Upper lobe of right lung (tissue), 1 donor: ENCODE measurements at regions not wholly inside any gene's neighbourhood (a gene's known extent, or its start where the extent isn't known, plus 50 kb on each side); places are given as distances from the start of the nearest gene placed in this dataset.

Experiments used
- ATAC-seq: fragments of 200-7000 bp; cut with Tn5 transposase; one replicate; pipeline ENCODE4 v1.9.1; 2020; ENCODE audit warnings: mild to moderate bottlenecking, moderate library complexity
- DNase-seq: peaks from one replicate; pipeline ENCODE4 v3.0.0-alpha.2; 2020
- H3K27ac ChIP-seq: fragments of 200-600 bp; one replicate; pipeline ENCODE4 v1.8.0; 2022
- H3K27me3 ChIP-seq: fragments of 200-600 bp; one replicate; pipeline ENCODE4 v1.8.0; 2022; ENCODE audit warnings: mild to moderate bottlenecking
- H3K36me3 ChIP-seq: fragments of 200-600 bp; one replicate; pipeline ENCODE4 v1.8.0; 2022
- H3K4me1 ChIP-seq: fragments of 200-600 bp; one replicate; pipeline ENCODE4 v1.8.0; 2022
- H3K4me3 ChIP-seq: fragments of 200-600 bp; one replicate; pipeline ENCODE4 v1.8.0; 2022; ENCODE audit warnings: mild to moderate bottlenecking
- H3K9me3 ChIP-seq: fragments of 200-600 bp; one replicate; pipeline ENCODE4 v1.8.0; 2022
- intact Hi-C: fragments of 100-400 bp; cut with DNase I; formaldehyde crosslinking; loops from one replicate; pipeline ENCODE4 v1.11.0; 2022
- TF ChIP-seq, protein P1 (sequence below): fragments of 200-600 bp; IDR thresholded peaks from one replicate; pipeline ENCODE4 v1.8.0; 2022; ENCODE audit warnings: antibody characterized with exemption
- donor health status: DM: no; HTN: yes; CAD: no; lungs with severe emphysema.

DNA sequence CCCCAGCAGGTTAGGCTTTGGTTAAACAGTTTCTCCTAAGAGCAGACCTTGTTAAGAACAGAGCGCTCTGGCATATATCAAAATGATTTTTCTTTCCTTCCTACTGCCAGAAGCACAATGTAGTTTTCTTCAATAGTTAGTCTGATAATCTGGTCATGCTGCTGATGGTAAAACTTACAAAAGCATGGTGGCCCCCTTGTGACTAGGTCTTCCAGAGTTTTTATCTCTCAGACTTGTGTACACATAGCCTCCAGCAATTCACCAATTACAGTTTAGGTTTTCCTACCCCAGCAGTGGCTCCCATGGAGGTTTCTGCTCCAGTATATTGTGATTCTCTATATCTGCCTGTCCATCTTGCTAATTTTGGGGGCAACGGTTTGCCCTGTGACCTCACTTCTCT, 73.3 kb upstream of the DPH5 start:
- H3K27me3 ChIP-seq, result no peaks in the 10 kb centered on the region
- TF ChIP-seq, protein P1, sequence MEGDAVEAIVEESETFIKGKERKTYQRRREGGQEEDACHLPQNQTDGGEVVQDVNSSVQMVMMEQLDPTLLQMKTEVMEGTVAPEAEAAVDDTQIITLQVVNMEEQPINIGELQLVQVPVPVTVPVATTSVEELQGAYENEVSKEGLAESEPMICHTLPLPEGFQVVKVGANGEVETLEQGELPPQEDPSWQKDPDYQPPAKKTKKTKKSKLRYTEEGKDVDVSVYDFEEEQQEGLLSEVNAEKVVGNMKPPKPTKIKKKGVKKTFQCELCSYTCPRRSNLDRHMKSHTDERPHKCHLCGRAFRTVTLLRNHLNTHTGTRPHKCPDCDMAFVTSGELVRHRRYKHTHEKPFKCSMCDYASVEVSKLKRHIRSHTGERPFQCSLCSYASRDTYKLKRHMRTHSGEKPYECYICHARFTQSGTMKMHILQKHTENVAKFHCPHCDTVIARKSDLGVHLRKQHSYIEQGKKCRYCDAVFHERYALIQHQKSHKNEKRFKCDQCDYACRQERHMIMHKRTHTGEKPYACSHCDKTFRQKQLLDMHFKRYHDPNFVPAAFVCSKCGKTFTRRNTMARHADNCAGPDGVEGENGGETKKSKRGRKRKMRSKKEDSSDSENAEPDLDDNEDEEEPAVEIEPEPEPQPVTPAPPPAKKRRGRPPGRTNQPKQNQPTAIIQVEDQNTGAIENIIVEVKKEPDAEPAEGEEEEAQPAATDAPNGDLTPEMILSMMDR, result no peak
- DNase-seq (no peak), ATAC-seq (no peak)
- H3K4me3 ChIP-seq, result no peak overlapping the region
- intact Hi-C loops, result no loop called here
- no peaks in the 10 kb centered on the region for H3K4me1 ChIP-seq
- H3K9me3 ChIP-seq, result no peaks in the 10 kb centered on the region
- H3K27ac ChIP-seq, result no peak overlapping the region
- no peaks in the 10 kb centered on the region for H3K36me3 ChIP-seq

DNA sequence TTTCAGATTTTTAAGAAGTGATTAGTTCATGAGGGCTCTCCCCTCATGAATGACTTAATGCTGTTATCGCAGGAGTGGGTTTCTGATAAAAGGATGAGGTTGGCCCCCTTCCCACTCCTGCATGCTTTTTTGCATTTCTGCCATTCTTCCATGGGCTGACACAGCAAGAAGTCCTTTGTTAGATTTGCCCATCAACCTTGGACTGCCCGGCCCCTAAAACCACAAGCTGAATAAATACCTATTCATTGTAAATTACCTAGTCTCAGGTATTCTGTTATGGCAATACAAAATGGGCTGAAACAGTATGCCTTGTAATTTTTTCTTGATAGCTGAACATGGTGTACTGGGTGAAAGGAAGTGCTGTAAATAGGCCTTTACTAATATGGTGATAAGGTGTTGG, 72.7 kb upstream of the DPH5 start:
- H3K27ac ChIP-seq, result no peak overlapping the region
- TF ChIP-seq, protein P1, result no peak
- intact Hi-C loops, result no loop called here
- ATAC-seq, result no peak
- no peak overlapping the region for H3K4me3 ChIP-seq
- H3K4me1 ChIP-seq, result no peaks in the 10 kb centered on the region
- H3K36me3 ChIP-seq, result no peaks in the 10 kb centered on the region
- no peak for DNase-seq
- H3K9me3 ChIP-seq, result no peaks in the 10 kb centered on the region
- H3K27me3 ChIP-seq, result no peaks in the 10 kb centered on the region

DNA sequence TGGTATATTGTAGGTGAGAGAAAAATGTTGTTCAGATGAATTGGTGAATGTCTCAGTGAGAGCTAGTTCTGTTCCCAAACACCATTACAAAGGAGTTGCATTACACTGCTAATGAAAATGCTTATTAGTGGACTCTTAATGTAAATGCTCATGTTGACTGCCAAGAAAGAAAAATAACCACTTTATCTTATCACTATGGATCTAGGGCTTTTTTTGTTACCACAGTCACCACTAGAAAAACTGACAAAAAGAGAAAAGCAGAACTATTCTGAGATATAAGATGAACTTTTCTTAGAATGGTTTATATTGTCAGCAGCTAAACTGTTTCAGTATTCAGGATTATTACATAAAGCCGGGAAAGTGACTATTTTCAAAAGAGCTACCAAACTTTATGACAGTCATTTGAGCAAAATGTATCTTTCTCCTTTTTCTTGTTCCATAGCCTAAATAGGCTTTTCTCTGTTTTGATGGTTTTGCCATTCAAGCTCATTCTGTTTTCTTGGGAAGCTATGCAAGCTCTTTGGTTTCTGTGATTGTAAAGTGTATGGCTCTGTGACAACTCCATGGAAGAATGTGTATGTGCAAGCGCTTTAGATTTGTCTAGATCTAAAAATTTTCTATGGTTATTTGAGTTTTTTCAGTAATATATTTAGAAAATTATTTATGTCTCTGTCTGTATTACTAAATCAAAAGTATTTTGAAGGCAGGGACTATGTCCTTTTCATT, 64.2 kb upstream of the DPH5 start:
- H3K27me3 ChIP-seq, result no peaks in the 10 kb centered on the region
- no peak overlapping the region for H3K4me3 ChIP-seq
- H3K4me1 ChIP-seq, result no peaks in the 10 kb centered on the region
- ATAC-seq, result no peak
- DNase-seq, result no peak
- no peak overlapping the region for H3K27ac ChIP-seq
- no peaks in the 10 kb centered on the region for H3K9me3 ChIP-seq
- TF ChIP-seq, protein P1, result no peak
- intact Hi-C loops, result no loop called here
- no peaks in the 10 kb centered on the region for H3K36me3 ChIP-seq

DNA sequence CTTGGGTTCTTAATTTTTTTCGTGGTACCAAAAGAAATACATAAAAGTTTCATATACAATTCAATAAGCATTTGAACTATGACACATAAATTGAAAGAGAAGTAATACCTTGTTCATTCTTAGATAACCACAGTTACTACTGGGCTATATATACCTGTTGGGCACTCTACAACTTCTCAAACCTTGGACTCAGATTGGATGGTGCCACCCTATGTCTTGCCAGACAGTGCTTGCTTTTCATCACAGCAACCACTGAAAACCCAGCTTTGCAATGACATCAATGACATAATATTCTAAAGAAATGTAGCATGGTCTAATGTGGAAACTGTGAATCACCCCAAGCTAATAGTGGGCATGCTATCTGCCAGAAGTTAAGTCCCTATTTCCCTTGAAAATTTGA, 62.8 kb upstream of the DPH5 start:
- intact Hi-C loops, result no loop called here
- no peaks in the 10 kb centered on the region for H3K4me1 ChIP-seq

DNA sequence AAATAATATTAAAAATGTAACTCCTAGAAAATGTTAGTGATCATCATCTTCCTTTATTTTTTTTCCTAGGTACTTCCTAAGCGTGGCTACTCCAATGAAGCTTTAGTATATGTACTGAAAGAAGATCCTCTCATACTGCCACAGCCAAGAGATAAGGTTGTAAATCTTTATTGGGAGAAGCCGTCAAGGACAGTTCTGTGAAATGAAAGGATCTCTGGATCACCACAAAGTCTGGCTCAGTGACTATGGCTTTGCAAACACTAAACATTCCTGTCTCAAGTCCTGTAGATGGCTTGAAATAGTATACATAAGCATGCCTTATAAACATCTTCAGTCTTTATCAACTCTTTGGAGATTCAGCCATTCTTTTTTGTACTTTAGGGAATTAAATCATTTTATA, 61.2 kb upstream of the DPH5 start:
- TF ChIP-seq, protein P1, result no peak
- no peak overlapping the region for H3K27ac ChIP-seq
- no peaks in the 10 kb centered on the region for H3K27me3 ChIP-seq
- no peaks in the 10 kb centered on the region for H3K9me3 ChIP-seq
- ATAC-seq (no peak), DNase-seq (no peak)
- H3K4me3 ChIP-seq, result no peak overlapping the region
- no peaks in the 10 kb centered on the region for H3K4me1 ChIP-seq
- intact Hi-C loops, result no loop called here
- no peaks in the 10 kb centered on the region for H3K36me3 ChIP-seq

More for the DNA sequence above, 62.8 kb upstream of the DPH5 start:
- TF ChIP-seq, protein P1, result no peak
- ATAC-seq (no peak), DNase-seq (no peak)
- Histone ChIP-seq H3K27me3 (no peaks in the 10 kb centered on the region), H3K4me3 (no peak overlapping the region), H3K27ac (no peak overlapping the region), H3K9me3 (no peaks in the 10 kb centered on the region), H3K36me3 (no peaks in the 10 kb centered on the region)
